NOMO-1 (cell line): ENCODE measurements at regions not wholly inside any gene's neighbourhood (a gene's known extent, or its start where the extent isn't known, plus 50 kb on each side); places are given as distances from the start of the nearest gene placed in this dataset.
"Not testable (repeated sequence)": the region's sequence is repeated elsewhere in the genome, so short reads cannot be mapped to it uniquely, and the experiment has no call there.

ENCODE experiments used
- DNase-seq, 2 experiments: peaks; one replicate each; lab custom pipeline; 2025; ENCODE audit not compliant: unreplicated experiment in 2 of 2; lab: John Stamatoyannopoulos, UW

- no peak for DNase-seq
Observed at GRCh38 chr4:30868111-30868895, 148.1 kb downstream of the PCDH7 start.

DNA sequence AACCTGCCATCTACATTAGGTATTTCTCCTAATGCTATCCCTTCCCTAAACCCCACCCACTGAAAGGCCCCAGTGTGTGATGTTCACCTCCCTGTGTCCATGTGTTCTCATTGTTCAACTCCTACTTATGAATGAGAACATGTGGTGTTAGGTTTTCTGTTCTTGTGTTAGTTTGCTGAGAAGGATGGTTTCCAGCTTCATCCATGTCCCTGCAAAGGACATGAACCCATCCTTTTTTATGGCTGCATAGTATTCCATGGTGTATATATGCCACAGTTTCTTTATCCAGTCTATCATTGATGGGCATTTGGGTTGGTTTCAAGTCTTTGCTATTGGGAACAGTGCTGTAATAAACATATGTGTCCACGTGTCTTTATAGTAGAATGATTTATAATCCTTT, 149.2 kb downstream of the PCDH7 start:
- DNase-seq = not testable (repeated sequence)

DNA sequence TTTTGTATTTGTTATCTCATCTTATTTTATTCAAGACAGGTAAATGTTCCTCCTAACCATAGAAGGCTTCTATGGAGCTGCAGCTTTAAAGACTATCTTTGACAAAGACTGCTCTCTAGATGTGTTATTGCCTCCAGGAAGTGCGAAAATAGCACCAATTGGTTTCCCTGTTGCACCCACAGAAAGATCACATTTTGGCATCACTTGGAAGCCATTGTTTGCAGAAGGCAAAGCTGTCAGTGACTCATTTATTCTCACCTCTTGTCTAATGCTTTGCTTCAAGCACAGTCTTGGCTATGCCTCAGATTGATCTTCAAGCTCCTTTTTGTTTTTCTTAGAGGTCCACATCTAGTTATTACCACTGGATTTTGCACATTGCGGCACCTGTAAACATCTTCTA, 150.3 kb downstream of the PCDH7 start:
- DNase-seq = no peak

GRCh38 chr4:30875658-30876269, 155.6 kb downstream of the PCDH7 start:
- no peak for DNase-seq

- DNase-seq = no peak
Observed at GRCh38 chr4:30879855-30880598, 159.9 kb downstream of the PCDH7 start.

DNA sequence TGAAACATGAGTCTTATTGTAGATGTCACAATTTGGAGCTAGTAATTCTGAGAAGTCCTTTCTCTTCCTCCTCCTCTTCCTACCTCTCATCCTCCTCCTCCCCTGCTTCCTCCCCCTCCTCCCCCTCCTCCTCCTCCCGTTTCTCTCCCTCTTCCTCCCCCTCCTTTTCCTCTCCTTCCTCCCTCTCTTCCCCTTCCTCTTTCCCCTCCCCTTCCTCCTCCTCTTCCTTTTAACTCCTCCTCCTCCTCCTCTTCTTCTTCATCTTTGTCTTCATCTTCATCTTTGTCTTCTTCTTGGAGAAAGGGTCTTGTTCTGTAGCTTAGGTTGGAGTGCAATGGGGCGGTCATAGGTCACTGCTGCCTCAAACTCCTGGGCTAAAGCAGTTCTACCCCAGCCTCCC, 161.8 kb downstream of the PCDH7 start:
- DNase-seq = no peak

GRCh38 chr4:30882443-30882842, 162.3 kb downstream of the PCDH7 start:
- no peak for DNase-seq

DNA sequence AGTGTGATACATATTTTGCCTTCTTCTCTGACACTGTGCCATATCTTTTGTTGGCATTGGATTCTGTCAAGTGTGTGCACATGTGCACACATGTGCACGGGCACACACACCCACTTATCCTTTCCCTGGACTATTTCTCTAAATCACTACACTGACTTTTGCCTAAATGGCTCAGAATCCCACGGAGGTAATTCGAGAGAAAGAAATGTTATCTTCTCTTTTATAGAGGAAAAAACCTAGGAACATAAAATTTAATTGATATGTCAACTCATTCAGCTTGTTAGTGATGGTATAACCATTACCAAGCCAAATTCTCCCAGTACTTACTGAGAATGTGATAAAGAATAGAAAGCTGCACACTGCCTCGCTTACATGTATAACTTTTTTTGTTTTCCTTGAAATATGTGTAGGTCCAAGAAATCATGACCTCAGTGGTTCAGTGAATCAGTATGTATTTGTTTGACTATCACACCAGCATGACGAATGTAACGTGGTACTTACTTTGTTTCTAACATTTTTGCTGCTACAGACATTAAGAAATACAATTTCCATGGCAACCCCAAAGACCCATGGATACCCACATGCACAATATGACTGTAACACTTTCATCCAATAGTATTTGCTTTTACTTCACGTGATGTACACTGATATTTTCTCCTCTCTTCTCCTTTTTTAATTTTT, 163.0 kb downstream of the PCDH7 start:
- no peak for DNase-seq

GRCh38 chr4:30901461-30902451, 181.6 kb downstream of the PCDH7 start:
- DNase-seq = no peak

DNA sequence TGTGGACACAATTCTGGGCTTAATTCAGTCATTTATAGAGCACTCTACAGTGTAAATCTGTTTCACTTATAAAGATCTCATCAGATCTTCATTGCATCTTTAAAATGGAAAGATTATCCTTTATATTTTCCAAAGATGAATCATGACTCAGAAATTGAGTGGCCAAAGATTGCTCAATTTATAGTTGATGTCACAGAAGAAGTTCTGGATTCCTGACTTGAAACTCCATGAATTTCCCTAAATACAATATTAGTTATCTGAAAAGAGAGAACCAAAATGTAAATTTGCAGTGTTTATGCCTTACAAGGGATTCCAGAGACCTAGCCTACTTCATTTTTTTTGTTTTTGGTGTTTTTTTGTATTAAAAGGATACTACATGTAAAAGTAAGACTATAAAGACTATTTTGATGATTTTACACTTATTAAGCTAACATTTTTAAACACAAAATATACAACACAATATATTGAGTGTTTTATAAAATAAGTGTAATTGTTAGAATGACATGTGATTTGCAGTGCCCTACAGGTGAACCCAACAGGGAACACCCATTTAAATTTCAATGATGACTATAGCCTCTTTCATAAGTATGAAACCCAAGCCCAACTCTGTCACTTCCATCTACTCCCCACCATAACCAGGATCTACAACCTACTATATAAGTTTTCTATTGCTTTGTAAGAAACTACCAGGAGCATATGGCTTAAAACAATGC, 183.5 kb downstream of the PCDH7 start:
- DNase-seq = no peak

DNA sequence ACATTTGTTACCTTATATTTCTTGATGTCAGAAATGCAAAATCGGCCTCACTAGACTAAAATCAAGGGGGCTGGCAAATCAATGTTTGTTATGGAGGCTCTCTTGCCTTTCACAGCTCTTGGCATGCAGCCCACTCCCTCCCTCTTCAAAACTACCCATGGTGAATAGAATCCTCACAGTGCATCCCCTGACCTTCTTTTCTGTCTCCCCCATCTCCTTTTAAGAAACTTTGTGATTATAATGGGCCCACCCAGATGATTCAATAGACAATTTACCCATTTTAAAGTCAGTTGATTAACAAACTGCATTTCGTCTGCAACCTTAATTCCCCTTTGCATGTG, 184.0 kb downstream of the PCDH7 start:
- no peak for DNase-seq

DNA sequence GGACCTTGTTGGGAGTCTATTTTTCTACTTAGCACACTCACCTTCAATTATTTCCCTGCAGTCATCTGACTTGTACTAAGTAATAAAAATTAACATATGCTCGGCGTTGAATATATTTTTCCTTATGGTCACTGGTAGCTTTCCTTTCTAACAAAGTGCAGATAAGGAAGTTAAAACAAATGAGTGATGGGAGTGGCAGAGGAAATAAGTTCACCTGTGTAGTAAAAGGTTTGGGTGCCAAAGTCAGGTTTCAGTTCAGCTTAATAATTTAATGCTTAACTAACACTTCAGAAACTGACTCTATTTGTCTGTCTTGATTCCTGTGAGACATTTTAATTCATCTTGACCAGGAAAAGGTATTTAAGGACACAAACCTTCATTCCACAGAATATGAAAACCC, 184.4 kb downstream of the PCDH7 start:
- DNase-seq = no peak

DNA sequence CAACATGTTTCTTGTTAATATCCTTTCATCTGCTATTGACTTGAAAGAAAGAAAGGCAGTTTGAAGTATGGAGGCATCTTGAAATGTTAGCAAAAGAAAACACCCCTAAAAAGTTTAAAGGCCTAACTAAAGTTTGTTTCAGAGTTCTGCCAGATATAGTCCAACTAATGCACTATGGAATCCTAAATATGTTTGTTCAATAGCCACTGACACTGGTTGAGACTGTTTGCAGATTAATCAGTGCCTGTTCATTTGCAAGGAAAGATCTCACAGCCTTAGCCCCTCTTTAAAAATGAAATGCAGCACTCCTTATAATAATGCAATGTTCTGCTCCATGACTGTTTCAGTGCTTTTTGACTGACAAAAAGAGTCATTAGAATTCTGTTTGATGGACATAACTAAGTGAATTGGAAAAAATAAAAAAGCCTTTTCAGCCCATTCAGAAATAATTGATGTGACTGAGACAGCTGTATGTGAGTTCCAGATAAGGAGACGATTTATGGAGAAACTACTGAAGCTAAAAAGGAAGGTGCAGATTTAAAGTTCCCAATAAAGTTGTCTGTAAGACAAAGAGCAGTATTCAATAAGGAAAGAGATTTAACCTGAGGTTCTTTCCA, 192.0 kb downstream of the PCDH7 start:
- no peak for DNase-seq

- no peak for DNase-seq
Observed at GRCh38 chr4:30916337-30917274, 196.4 kb downstream of the PCDH7 start.

DNA sequence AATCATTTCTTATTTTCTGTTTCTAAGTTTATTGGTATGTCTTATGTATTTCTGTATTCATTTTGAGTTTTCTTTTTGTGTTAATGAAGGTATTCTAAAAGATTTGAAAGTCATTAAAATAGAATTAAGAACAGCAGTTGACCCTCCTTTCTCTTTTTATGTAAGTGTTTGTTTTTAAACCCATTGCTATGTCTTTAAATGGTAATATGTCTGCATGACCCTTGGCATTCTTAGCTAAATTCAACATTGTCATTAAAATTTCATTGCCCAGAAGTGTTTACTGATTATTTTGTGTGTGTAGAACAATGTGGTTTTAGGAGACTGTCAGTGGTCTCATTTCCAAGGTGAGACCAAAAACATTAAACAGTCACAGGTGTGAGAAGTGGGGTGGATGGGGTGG, 197.8 kb downstream of the PCDH7 start:
- no peak for DNase-seq

DNA sequence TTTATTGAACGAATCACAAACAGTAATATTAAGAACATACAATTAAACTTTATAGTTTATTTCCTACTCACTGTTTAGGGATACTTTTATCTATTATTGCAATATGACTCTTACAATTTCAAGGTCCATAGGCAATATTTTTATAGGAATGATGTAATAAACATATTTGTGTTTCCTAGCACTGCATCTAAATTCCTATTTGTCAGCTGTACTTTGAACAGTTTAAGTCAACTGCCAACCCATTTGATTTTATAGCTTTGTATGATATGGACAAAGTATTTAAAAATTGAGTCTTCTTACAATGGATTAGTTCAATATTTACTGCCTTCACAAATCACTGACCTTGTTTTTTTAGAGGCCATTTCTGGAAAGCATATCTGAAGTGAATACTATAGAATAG, 199.3 kb downstream of the PCDH7 start:
- DNase-seq = no peak

DNA sequence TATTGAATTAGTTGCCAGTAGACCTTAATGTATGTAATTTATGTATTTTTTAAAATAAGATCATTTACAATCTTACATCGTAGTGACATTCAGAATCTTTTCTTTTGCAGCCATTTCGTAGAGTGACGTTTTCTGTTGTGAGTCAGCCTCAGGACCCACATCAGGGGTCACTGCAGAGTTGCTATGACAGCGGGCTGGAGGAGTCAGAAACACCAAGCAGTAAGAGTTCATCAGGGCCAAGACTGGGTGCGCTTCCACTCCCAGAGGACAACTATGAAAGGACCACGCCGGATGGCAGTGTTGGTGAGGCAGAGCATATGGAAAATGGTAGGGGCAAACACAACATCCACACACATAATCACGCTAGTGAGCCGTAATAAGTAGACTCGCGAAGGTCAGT, 199.9 kb downstream of the PCDH7 start:
- DNase-seq = no peak

DNA sequence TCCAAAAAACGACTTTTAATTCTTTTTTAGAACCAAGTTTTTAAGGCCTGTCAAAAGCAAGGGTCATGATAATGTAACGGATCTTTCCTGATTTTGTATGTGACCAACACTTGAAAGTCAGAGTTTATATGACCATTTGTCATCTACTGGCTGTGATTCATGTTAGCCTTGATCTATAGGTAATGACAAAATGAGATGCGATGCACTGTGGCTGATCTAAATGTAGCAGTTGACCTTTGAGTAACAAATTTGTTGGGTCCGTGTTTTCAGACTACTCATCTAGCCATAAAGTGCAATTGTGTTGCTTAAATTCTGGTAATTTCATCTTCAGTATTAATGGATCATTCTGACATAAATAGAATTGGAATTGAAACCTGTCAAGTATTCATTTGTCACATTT, 202.5 kb downstream of the PCDH7 start:
- DNase-seq = no peak
